BE2C (cell line): ENCODE measurements at regions not wholly inside any gene's neighbourhood (a gene's known extent, or its start where the extent isn't known, plus 50 kb on each side); places are given as distances from the start of the nearest gene placed in this dataset.

Source experiments
- DNase-seq: peaks from one replicate; pipeline ENCODE4 v3.0.0-alpha.2; 2020
- H3K27me3 ChIP-seq: fragments of 250-450 bp; sonication (Bioruptor Pico); 2 replicates; pipeline ENCODE4 v1.5.1; 2020; ENCODE audit warnings: mild to moderate bottlenecking
- H3K36me3 ChIP-seq: fragments of 250-450 bp; sonication (Bioruptor Pico); 2 replicates; pipeline ENCODE4 v1.5.1; 2020; ENCODE audit warnings: mild to moderate bottlenecking
- H3K4me1 ChIP-seq: fragments of 250-450 bp; sonication (Bioruptor Pico); 2 replicates; pipeline ENCODE4 v1.5.1; 2020
- H3K4me3 ChIP-seq: 2 replicates; pipeline ENCODE4 v1.5.1; 2011; ENCODE audit warnings: low read depth, low read length
- H3K9me3 ChIP-seq: fragments of 250-450 bp; sonication (Bioruptor Pico); 2 replicates; pipeline ENCODE4 v1.5.1; 2020
- TF ChIP-seq, protein P1 (sequence below): IDR thresholded peaks from 2 replicates; pipeline ENCODE4 v1.5.1; 2012; ENCODE audit warnings: mild to moderate bottlenecking, low read depth, low read length

- no peak for DNase-seq
- TF ChIP-seq, protein P1, sequence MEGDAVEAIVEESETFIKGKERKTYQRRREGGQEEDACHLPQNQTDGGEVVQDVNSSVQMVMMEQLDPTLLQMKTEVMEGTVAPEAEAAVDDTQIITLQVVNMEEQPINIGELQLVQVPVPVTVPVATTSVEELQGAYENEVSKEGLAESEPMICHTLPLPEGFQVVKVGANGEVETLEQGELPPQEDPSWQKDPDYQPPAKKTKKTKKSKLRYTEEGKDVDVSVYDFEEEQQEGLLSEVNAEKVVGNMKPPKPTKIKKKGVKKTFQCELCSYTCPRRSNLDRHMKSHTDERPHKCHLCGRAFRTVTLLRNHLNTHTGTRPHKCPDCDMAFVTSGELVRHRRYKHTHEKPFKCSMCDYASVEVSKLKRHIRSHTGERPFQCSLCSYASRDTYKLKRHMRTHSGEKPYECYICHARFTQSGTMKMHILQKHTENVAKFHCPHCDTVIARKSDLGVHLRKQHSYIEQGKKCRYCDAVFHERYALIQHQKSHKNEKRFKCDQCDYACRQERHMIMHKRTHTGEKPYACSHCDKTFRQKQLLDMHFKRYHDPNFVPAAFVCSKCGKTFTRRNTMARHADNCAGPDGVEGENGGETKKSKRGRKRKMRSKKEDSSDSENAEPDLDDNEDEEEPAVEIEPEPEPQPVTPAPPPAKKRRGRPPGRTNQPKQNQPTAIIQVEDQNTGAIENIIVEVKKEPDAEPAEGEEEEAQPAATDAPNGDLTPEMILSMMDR: no peak
- Histone ChIP-seq H3K36me3 (no peaks in the 10 kb centered on the region), H3K4me3 (no peak overlapping the region), H3K27me3 (no peaks in the 10 kb centered on the region), H3K4me1 (no peaks in the 10 kb centered on the region; the same call in 1 of the 2 replicates), H3K9me3 (no peaks in the 10 kb centered on the region)
Observed at GRCh38 chr15:67980773-67981685, 73.1 kb upstream of the PIAS1 start.

GRCh38 chr15:67981848-67982247 lies 72.3 kb upstream of the PIAS1 start:
- H3K9me3 ChIP-seq: no peaks in the 10 kb centered on the region
- H3K4me1 ChIP-seq: no peaks in the 10 kb centered on the region; the same call in 1 of the 2 replicates
- TF ChIP-seq, protein P1: no peak
- no peaks in the 10 kb centered on the region for H3K36me3 ChIP-seq
- H3K27me3 ChIP-seq: no peaks in the 10 kb centered on the region
- H3K4me3 ChIP-seq: no peak overlapping the region
- DNase-seq: no peak

- TF ChIP-seq, protein P1: no peak
- DNase-seq: no peak
Observed at GRCh38 chr15:67991706-67992105, 62.4 kb upstream of the PIAS1 start.

DNA sequence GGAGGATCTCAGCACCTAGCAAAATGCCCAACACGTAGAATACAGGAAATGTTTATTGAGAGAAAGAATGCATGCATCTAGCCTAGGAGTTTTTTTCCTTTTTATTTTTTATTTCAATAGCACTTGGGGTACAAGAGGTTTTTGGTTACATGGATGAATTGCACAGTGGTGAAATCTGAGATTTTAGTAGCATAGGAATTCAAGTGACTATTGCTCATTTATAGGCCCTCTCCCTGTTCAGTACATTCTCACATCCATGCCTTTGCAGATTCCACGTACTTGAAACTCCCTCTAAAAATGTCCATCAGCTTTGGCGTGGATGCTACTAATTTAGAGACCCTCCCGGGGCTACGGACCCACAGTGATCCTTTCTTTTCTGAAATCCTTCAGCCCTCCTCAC lies 61.7 kb upstream of the PIAS1 start:
- no peak overlapping the region for H3K4me3 ChIP-seq
- H3K4me1 ChIP-seq: no peaks in the 10 kb centered on the region
- TF ChIP-seq, protein P1: no peak
- no peaks in the 10 kb centered on the region for H3K9me3 ChIP-seq
- no peaks in the 10 kb centered on the region for H3K27me3 ChIP-seq
- H3K36me3 ChIP-seq: no peaks in the 10 kb centered on the region
- DNase-seq: no peak

More at GRCh38 chr15:67991706-67992105, 62.4 kb upstream of the PIAS1 start:
- Histone ChIP-seq H3K36me3 (no peaks in the 10 kb centered on the region), H3K27me3 (no peaks in the 10 kb centered on the region), H3K9me3 (no peaks in the 10 kb centered on the region), H3K4me1 (no peaks in the 10 kb centered on the region), H3K4me3 (no peak overlapping the region)

DNA sequence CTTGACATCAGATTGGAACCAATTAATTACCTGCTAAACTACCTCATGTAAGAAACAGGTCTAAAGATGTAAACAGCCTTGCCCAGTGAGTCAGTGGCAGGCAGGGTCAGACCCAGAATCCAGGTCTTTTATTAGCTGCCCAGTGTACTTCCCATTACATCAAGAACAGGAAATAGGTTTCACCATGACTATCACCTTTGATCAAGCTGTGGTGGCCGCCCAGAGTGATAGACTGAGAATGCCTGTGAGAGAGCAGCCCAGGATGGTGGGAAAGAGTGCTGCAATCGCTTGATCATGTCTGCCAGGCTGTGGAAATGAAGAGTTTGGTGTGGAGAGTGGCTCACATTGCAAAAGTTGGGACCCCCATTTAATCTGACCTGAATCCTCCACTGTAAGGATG lies 61.3 kb upstream of the PIAS1 start:
- no peak for DNase-seq
- Histone ChIP-seq H3K4me3 (no peak overlapping the region), H3K36me3 (no peaks in the 10 kb centered on the region), H3K27me3 (no peaks in the 10 kb centered on the region), H3K4me1 (no peaks in the 10 kb centered on the region), H3K9me3 (no peaks in the 10 kb centered on the region)
- TF ChIP-seq, protein P1: no peak

- H3K4me1 ChIP-seq: no peaks in the 10 kb centered on the region
- no peaks in the 10 kb centered on the region for H3K36me3 ChIP-seq
- H3K27me3 ChIP-seq: no peaks in the 10 kb centered on the region
- TF ChIP-seq, protein P1: no peak
- no peaks in the 10 kb centered on the region for H3K9me3 ChIP-seq
- H3K4me3 ChIP-seq: no peak overlapping the region
- no peak for DNase-seq
Observed at GRCh38 chr15:67997996-67998395, 56.1 kb upstream of the PIAS1 start.
